AG04450 (cell line): ENCODE measurements at regions not wholly inside any gene's neighbourhood (a gene's known extent, or its start where the extent isn't known, plus 50 kb on each side); places are given as distances from the start of the nearest gene placed in this dataset.

Experiments
- CTCF ChIA-PET: fragments of 300-600, 350-600 bp; formaldehyde crosslinking; extraction: SDS; loops from one replicate; lab custom pipeline; 2022; ENCODE audit warnings: antibody characterized with exemption, inconsistent platforms; lab: Charles Lee
- POLR2A ChIA-PET: fragments of 350-600 bp; formaldehyde crosslinking; extraction: SDS; loops from one replicate; lab custom pipeline; 2021; ENCODE audit warnings: antibody characterized with exemption, inconsistent platforms; lab: Yijun Ruan, JAX
- DNase-seq: peaks from one replicate; pipeline ENCODE4 v3.0.0-alpha.2; 2011; ENCODE audit warnings: low read depth, low spot score
- H3K27ac ChIP-seq: one replicate; pipeline ENCODE4 v1.5.1; 2012; ENCODE audit warnings: low read depth, low read length, control low read depth
- H3K27me3 ChIP-seq: one replicate; pipeline ENCODE4 v1.6.0; 2012; ENCODE audit warnings: low read length; ENCODE audit not compliant: control insufficient read depth, insufficient read depth
- H3K4me3 ChIP-seq: 2 replicates; pipeline ENCODE4 v1.5.1; 2011; ENCODE audit warnings: mild to moderate bottlenecking, low read depth, low read length, control low read depth
- H3K9me3 ChIP-seq: 2 replicates; pipeline ENCODE4 v1.5.1; 2012; ENCODE audit warnings: low read length; ENCODE audit not compliant: control insufficient read depth, insufficient read depth
- TF ChIP-seq, protein P1 (sequence below): IDR thresholded peaks from 2 replicates; pipeline ENCODE4 v1.5.1; 2011; ENCODE audit warnings: low read depth, low read length, control low read depth, inconsistent platforms

DNA sequence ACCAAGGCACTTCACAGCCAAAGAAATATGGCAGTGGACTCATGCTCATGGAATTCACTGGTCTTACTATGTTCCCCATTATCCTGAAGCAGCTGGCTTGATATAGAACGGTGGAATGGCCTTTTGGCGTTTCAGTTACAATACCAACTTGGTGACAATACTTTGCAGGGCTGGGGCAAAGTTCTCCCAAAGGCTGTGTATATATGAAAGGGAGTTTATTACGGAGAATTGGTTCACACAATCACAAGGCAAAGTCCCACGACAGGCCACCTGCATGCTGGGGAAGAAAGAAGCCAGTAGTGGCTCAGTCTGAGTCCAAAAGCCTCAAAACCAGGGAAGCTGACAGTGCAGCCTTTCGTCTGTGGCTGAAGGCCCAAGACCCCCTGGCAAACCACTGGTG, 50.8 kb upstream of the SMARCAD1 start:
- POLR2A ChIA-PET = no interaction called here
- H3K9me3 ChIP-seq = no peaks in the 10 kb centered on the region
- H3K27ac ChIP-seq = no peak overlapping the region
- no peaks in the 10 kb centered on the region for H3K27me3 ChIP-seq
- DNase-seq = no peak
- CTCF ChIA-PET = no interaction called here
- TF ChIP-seq, protein P1, sequence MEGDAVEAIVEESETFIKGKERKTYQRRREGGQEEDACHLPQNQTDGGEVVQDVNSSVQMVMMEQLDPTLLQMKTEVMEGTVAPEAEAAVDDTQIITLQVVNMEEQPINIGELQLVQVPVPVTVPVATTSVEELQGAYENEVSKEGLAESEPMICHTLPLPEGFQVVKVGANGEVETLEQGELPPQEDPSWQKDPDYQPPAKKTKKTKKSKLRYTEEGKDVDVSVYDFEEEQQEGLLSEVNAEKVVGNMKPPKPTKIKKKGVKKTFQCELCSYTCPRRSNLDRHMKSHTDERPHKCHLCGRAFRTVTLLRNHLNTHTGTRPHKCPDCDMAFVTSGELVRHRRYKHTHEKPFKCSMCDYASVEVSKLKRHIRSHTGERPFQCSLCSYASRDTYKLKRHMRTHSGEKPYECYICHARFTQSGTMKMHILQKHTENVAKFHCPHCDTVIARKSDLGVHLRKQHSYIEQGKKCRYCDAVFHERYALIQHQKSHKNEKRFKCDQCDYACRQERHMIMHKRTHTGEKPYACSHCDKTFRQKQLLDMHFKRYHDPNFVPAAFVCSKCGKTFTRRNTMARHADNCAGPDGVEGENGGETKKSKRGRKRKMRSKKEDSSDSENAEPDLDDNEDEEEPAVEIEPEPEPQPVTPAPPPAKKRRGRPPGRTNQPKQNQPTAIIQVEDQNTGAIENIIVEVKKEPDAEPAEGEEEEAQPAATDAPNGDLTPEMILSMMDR = no peak
- no peak overlapping the region for H3K4me3 ChIP-seq
